ELR (cell line): ENCODE measurements at regions not wholly inside any gene's neighbourhood (a gene's known extent, or its start where the extent isn't known, plus 50 kb on each side); places are given as distances from the start of the nearest gene placed in this dataset.
"Not testable (repeated sequence)": the region's sequence is repeated elsewhere in the genome, so short reads cannot be mapped to it uniquely, and the experiment has no call there.

Source experiments
- DNase-seq: peaks from one replicate; pipeline ENCODE4 v3.0.0-alpha.2; 2015; ENCODE audit warnings: low read depth

GRCh38 chr2:193156480-193156879 is 961.7 kb upstream of the TMEFF2 start:
- no peak for DNase-seq

- no peak for DNase-seq
Measured at GRCh38 chr2:193154076-193154475, 959.3 kb upstream of the TMEFF2 start.

- DNase-seq, result no peak
Measured at GRCh38 chr2:193153576-193153975, 958.8 kb upstream of the TMEFF2 start.

- not testable (repeated sequence) for DNase-seq
Measured at GRCh38 chr2:193142467-193142866, 947.7 kb upstream of the TMEFF2 start.

GRCh38 chr2:193141998-193142397 is 947.3 kb upstream of the TMEFF2 start:
- no peak for DNase-seq

GRCh38 chr2:193140895-193141294 is 946.2 kb upstream of the TMEFF2 start:
- not testable (repeated sequence) for DNase-seq

- no peak for DNase-seq
Measured at GRCh38 chr2:193124815-193125214, 930.1 kb upstream of the TMEFF2 start.

GRCh38 chr2:193114827-193115226 is 920.1 kb upstream of the TMEFF2 start:
- no peak for DNase-seq

GRCh38 chr2:193112986-193113385 is 918.3 kb upstream of the TMEFF2 start:
- no peak for DNase-seq

GRCh38 chr2:193103064-193103463 is 908.3 kb upstream of the TMEFF2 start:
- DNase-seq, result peak; percentile 79

GRCh38 chr2:193101591-193101990 is 906.9 kb upstream of the TMEFF2 start:
- no peak for DNase-seq

GRCh38 chr2:193088026-193088425 is 893.3 kb upstream of the TMEFF2 start:
- DNase-seq, result peak; percentile 32

- no peak for DNase-seq
Measured at GRCh38 chr2:193076995-193077394, 882.3 kb upstream of the TMEFF2 start.

- no peak for DNase-seq
Measured at GRCh38 chr2:193074933-193075332, 880.2 kb upstream of the TMEFF2 start.

GRCh38 chr2:193072647-193073046 is 877.9 kb upstream of the TMEFF2 start:
- DNase-seq, result no peak

GRCh38 chr2:193025556-193025955 is 830.8 kb upstream of the TMEFF2 start:
- DNase-seq, result not testable (repeated sequence)

- no peak for DNase-seq
Measured at GRCh38 chr2:193024791-193025190, 830.1 kb upstream of the TMEFF2 start.

- DNase-seq, result no peak
Measured at GRCh38 chr2:193011870-193012269, 817.1 kb upstream of the TMEFF2 start.

GRCh38 chr2:192993059-192993458 is 798.3 kb upstream of the TMEFF2 start:
- no peak for DNase-seq

- DNase-seq, result no peak
Measured at GRCh38 chr2:192983173-192983572, 788.4 kb upstream of the TMEFF2 start.

GRCh38 chr2:192978395-192978794 is 783.7 kb upstream of the TMEFF2 start:
- no peak for DNase-seq

GRCh38 chr2:192971981-192972380 is 777.2 kb upstream of the TMEFF2 start:
- DNase-seq, result no peak

- DNase-seq, result no peak
Measured at GRCh38 chr2:192969055-192969454, 774.3 kb upstream of the TMEFF2 start.

GRCh38 chr2:192960945-192961344 is 766.2 kb upstream of the TMEFF2 start:
- peak; percentile 58 for DNase-seq

- not testable (repeated sequence) for DNase-seq
Measured at GRCh38 chr2:192958615-192959014, 763.9 kb upstream of the TMEFF2 start.
